HepG2 (cell line): ENCODE measurements at regions not wholly inside any gene's neighbourhood (a gene's known extent, or its start where the extent isn't known, plus 50 kb on each side); places are given as distances from the start of the nearest gene placed in this dataset.

Experiments
- ZBTB21 ChIP-seq: sonication (generic); formaldehyde crosslinking; IDR thresholded peaks from 2 replicates; pipeline ENCODE4 v1.4.0; 2020; ENCODE audit warnings: missing genetic modification reagents
- ZNF101 ChIP-seq: sonication (generic); formaldehyde crosslinking; IDR thresholded peaks from 2 replicates; pipeline ENCODE4 v1.4.0; 2020; ENCODE audit warnings: mild to moderate bottlenecking, low read depth, missing genetic modification reagents, borderline replicate concordance

DNA sequence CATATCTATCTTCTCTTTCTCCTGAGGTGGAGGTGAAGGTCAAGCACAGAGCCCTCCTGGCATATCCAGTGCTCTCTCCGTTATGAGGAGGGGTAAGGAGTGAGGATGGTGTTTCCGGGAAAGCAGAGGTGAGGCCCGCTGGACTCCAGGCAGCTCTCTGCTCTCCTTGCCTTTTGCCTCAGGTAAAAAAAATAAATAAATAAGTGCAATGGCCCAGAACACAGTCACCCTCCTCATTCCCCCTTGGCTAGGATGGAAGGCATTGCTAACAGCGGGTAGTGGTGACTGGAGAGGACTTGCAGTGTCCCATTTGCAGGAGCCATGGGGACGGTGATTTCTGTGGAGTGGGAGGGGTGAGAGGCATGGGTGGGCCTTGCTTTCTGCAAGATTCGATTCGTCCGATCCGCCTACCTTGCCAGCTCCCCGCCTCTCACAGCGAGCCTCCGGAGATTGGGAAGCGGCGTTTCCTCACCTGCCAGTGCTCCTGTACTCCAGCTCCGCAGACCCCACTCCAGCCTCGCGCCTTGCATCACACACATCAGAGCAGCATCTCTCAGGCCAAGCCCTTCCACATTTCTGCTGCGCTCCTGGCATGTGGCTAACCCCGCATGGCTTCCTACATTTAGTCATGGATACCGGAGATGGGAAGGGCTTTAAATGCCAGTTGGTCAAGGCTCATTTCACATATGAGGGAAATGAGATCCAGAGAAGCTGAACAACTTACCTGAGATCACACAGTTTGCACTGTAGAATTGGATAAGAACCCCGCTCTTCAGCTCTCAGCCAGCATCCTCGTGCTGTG lies 155.2 kb downstream of the VAPA start:
- TF ChIP-seq ZNF101 (CRISPR knock-in tag) (no peak), ZBTB21 (CRISPR knock-in tag) (no peak)
